IMR-90 (cell line): ENCODE measurements at regions not wholly inside any gene's neighbourhood (a gene's known extent, or its start where the extent isn't known, plus 50 kb on each side); places are given as distances from the start of the nearest gene placed in this dataset.

Source experiments
- ATAC-seq: fragments of 200-7000 bp; cut with Tn5 transposase; 2 replicates; pipeline ENCODE4 v1.9.1; 2020; ENCODE audit warnings: low read depth, mild to moderate bottlenecking, moderate library complexity
- BruUV-seq: library from RNA; stranded (reverse); fragments of 400-500 nt; replicated peaks from 2 replicates; lab custom pipeline; 2021; lab: Mats Ljungman, UMichigan
- CTCF ChIA-PET: fragments of 300-600 bp; formaldehyde crosslinking; extraction: SDS; loops from one replicate; lab custom pipeline; 2021; ENCODE audit warnings: antibody characterized with exemption; lab: Yijun Ruan, JAX
- POLR2A ChIA-PET: fragments of 300-600 bp; sonication (Branson Sonifier 250); formaldehyde crosslinking; loops from one replicate; lab custom pipeline; 2022; ENCODE audit warnings: antibody characterized with exemption; ENCODE audit not compliant: unreplicated experiment; lab: Charles Lee
- DNase-seq: peaks from one replicate; pipeline ENCODE4 v3.0.0; 2013
- H2AFZ ChIP-seq: replicated peaks from 2 replicates; pipeline ENCODE3; 2013; ENCODE audit warnings: low read length, mild to moderate bottlenecking; ENCODE audit not compliant: poor library complexity
- H2AK5ac ChIP-seq: 2 replicates; pipeline ENCODE4 v1.6.1; 2013; ENCODE audit warnings: low read depth, low read length, inconsistent platforms
- H2AK9ac ChIP-seq: replicated peaks from 2 replicates; pipeline ENCODE3; 2013; ENCODE audit warnings: mild to moderate bottlenecking, low read depth, low read length, moderate library complexity; ENCODE audit not compliant: poor library complexity
- H2BK120ac ChIP-seq: 2 replicates; pipeline ENCODE4 v1.6.1; 2013; ENCODE audit warnings: low read depth, low read length, inconsistent platforms
- H2BK15ac ChIP-seq: 3 replicates; pipeline ENCODE4 v1.6.1; 2013; ENCODE audit warnings: low read depth, low read length, inconsistent platforms
- H2BK20ac ChIP-seq: 2 replicates; pipeline ENCODE4 v1.6.1; 2013; ENCODE audit warnings: low read depth, mild to moderate bottlenecking, inconsistent platforms, low read length, moderate library complexity
- H2BK5ac ChIP-seq: 2 replicates; pipeline ENCODE4 v1.6.1; 2013; ENCODE audit warnings: mild to moderate bottlenecking, low read depth, low read length, inconsistent platforms; ENCODE audit not compliant: poor library complexity, severe bottlenecking
- H3K14ac ChIP-seq: replicated peaks from 2 replicates; pipeline ENCODE4 v1.6.1; 2013; ENCODE audit warnings: low read depth, low read length, inconsistent platforms
- H3K18ac ChIP-seq: 2 replicates; pipeline ENCODE4 v1.6.1; 2013; ENCODE audit warnings: low read depth, low read length, control low read depth
- H3K23ac ChIP-seq: 2 replicates; pipeline ENCODE4 v1.6.1; 2013; ENCODE audit warnings: low read depth, low read length, inconsistent platforms
- H3K27ac ChIP-seq: 2 replicates; pipeline ENCODE4 v1.5.1; 2013; ENCODE audit warnings: mild to moderate bottlenecking, control low read depth, low read length; ENCODE audit not compliant: insufficient read depth
- H3K27me3 ChIP-seq: 2 replicates; pipeline ENCODE4 v1.6.1; 2013; ENCODE audit warnings: low read length; ENCODE audit not compliant: control insufficient read depth, insufficient read depth
- H3K36me3 ChIP-seq: 2 replicates; pipeline ENCODE4 v1.6.1; 2013; ENCODE audit warnings: low read length, mixed read lengths; ENCODE audit not compliant: control insufficient read depth, insufficient read depth
- H3K4ac ChIP-seq: 2 replicates; pipeline ENCODE4 v1.6.1; 2013; ENCODE audit warnings: low read depth, low read length, inconsistent platforms
- H3K4me1 ChIP-seq: 2 replicates; pipeline ENCODE4 v1.6.1; 2013; ENCODE audit warnings: low read length, mixed read lengths; ENCODE audit not compliant: control insufficient read depth, insufficient read depth
- H3K4me2 ChIP-seq: 2 replicates; pipeline ENCODE4 v1.6.1; 2013; ENCODE audit warnings: low read depth, mild to moderate bottlenecking, control low read depth, low read length, moderate library complexity
- H3K4me3 ChIP-seq: 2 replicates; pipeline ENCODE4 v1.5.1; 2013; ENCODE audit warnings: low read depth, mild to moderate bottlenecking, control low read depth, low read length, moderate library complexity; ENCODE audit not compliant: insufficient read depth
- H3K56ac ChIP-seq: 2 replicates; pipeline ENCODE4 v1.6.1; 2013; ENCODE audit warnings: low read length, inconsistent platforms; ENCODE audit not compliant: insufficient read depth; ENCODE audit errors: extremely low read depth
- H3K79me1 ChIP-seq, 2 experiments: 2 replicates each; pipeline ENCODE4 v1.6.1; 2013; ENCODE audit warnings: low read length in 2 of 2, inconsistent platforms in 1 of 2, low read depth in 1 of 2
- H3K9ac ChIP-seq: 2 replicates; pipeline ENCODE4 v1.6.1; 2013; ENCODE audit warnings: low read depth, low read length, control low read depth
- H3K9me1 ChIP-seq: 2 replicates; pipeline ENCODE4 v1.6.1; 2013; ENCODE audit warnings: low read length, inconsistent platforms; ENCODE audit not compliant: insufficient read depth
- H3K9me3 ChIP-seq: 2 replicates; pipeline ENCODE4 v1.6.1; 2013; ENCODE audit warnings: low read length; ENCODE audit not compliant: control insufficient read depth, insufficient read depth
- H4K20me1 ChIP-seq: 2 replicates; pipeline ENCODE4 v1.6.1; 2013; ENCODE audit warnings: low read length, inconsistent platforms; ENCODE audit not compliant: insufficient read depth
- H4K5ac ChIP-seq: 2 replicates; pipeline ENCODE4 v1.6.1; 2013; ENCODE audit warnings: mild to moderate bottlenecking, low read depth, low read length, control low read depth
- H4K8ac ChIP-seq, 2 experiments: 2 replicates each; pipeline ENCODE4 v1.6.1; 2013; ENCODE audit warnings: low read depth in 2 of 2, low read length in 2 of 2, control low read depth in 1 of 2, inconsistent platforms in 1 of 2
- H4K91ac ChIP-seq: 2 replicates; pipeline ENCODE4 v1.6.1; 2013; ENCODE audit warnings: low read depth, low read length, inconsistent platforms; ENCODE audit not compliant: insufficient read depth
- BHLHE40 ChIP-seq: fragments of 150-350 bp; IDR thresholded peaks from 2 replicates; pipeline ENCODE4 v1.6.1; 2016; ENCODE audit warnings: mild to moderate bottlenecking, low read depth, low read length
- ELK1 ChIP-seq: fragments of 150-350 bp; IDR thresholded peaks from 2 replicates; pipeline ENCODE4 v1.6.1; 2016; ENCODE audit warnings: low read depth, mild to moderate bottlenecking, low read length, moderate library complexity, borderline replicate concordance
- FOS ChIP-seq: fragments of 150-350 bp; IDR thresholded peaks from 2 replicates; pipeline ENCODE4 v1.6.1; 2016; ENCODE audit warnings: low read depth, low read length
- MAFK ChIP-seq: IDR thresholded peaks from 2 replicates; pipeline ENCODE4 v1.6.1; 2012; ENCODE audit warnings: low read depth, low read length, improper control_type of control experiment
- dilution Hi-C: fragments of 300-500 bp; cut with HindIII; formaldehyde crosslinking; loops from one replicate; pipeline ENCODE4 v1.14.3; 2018; ENCODE audit warnings: low sequenced_read_pairs; ENCODE audit not compliant: unreplicated experiment
- in situ Hi-C: fragments of 300-500 bp; cut with MboI; formaldehyde crosslinking; loops from 3 replicates; pipeline ENCODE4 v1.14.3; 2019; ENCODE audit warnings: low sequenced_read_pairs, inconsistent platforms, mixed read lengths
- intact Hi-C: fragments of 100-400 bp; cut with micrococcal nuclease; formaldehyde crosslinking; loops from 2 replicates; pipeline ENCODE4 v1.10.0; 2022

GRCh38 chr4:14284578-14284977 lies 657.1 kb upstream of the BOD1L1 start:
- no peak overlapping the region for H4K91ac ChIP-seq
- intact Hi-C loops: no loop called here

More at GRCh38 chr4:14284578-14284977, 657.1 kb upstream of the BOD1L1 start:
- POLR2A ChIA-PET: no interaction called here
- H3K14ac ChIP-seq: no peak overlapping the region
- no peaks in the 10 kb centered on the region for H3K9me1 ChIP-seq
- no peak overlapping the region for H3K4ac ChIP-seq
- no peak overlapping the region for H2AK9ac ChIP-seq
- dilution Hi-C loops: no loop called here
- no peaks in the 10 kb centered on the region for H3K4me1 ChIP-seq
- H3K27ac ChIP-seq: no peak overlapping the region
- no peak overlapping the region for H3K4me3 ChIP-seq
- CTCF ChIA-PET: no interaction called here
- ATAC-seq: no peak
- H2AFZ ChIP-seq: no peak overlapping the region
- no peak overlapping the region for H2BK5ac ChIP-seq
- H3K9me3 ChIP-seq: no peaks in the 10 kb centered on the region
- BruUV-seq: no TSS peak
- H2BK120ac ChIP-seq: no peak overlapping the region
- no peak overlapping the region for H3K4me2 ChIP-seq
- no peaks in the 10 kb centered on the region for H4K20me1 ChIP-seq
- H4K5ac ChIP-seq: no peak overlapping the region
- no peak overlapping the region for H3K9ac ChIP-seq
- no peak overlapping the region for H3K56ac ChIP-seq
- no peak overlapping the region for H4K8ac ChIP-seq
- H3K23ac ChIP-seq: no peak overlapping the region
- in situ Hi-C loops: no loop called here
- no peaks in the 10 kb centered on the region for H3K36me3 ChIP-seq
- TF ChIP-seq ELK1 (no peak), BHLHE40 (no peak), FOS (no peak), MAFK (peak; percentile 89)
- H2AK5ac ChIP-seq: no peak overlapping the region
- no peaks in the 10 kb centered on the region for H3K79me1 ChIP-seq
- H2BK20ac ChIP-seq: no peak overlapping the region
- no peaks in the 10 kb centered on the region for H3K27me3 ChIP-seq
- DNase-seq: no peak
- H3K18ac ChIP-seq: no peak overlapping the region
- no peak overlapping the region for H2BK15ac ChIP-seq
